A673 (cell line): ENCODE measurements at regions not wholly inside any gene's neighbourhood (a gene's known extent, or its start where the extent isn't known, plus 50 kb on each side); places are given as distances from the start of the nearest gene placed in this dataset.

Experiments
- BruUV-seq: library from RNA; stranded (reverse); fragments of 400-500 nt; replicated peaks from 2 replicates; lab custom pipeline; 2021; lab: Mats Ljungman, UMichigan
- CTCF ChIA-PET: fragments of 300-600 bp; sonication (Branson Sonifier 250); formaldehyde crosslinking; loops from one replicate; lab custom pipeline; 2022; ENCODE audit warnings: antibody characterized with exemption; lab: Charles Lee
- POLR2A ChIA-PET: fragments of 300-600 bp; sonication (Branson Sonifier 250); formaldehyde crosslinking; loops from one replicate; lab custom pipeline; 2022; ENCODE audit warnings: antibody characterized with exemption; ENCODE audit not compliant: low non-redundant PET; lab: Charles Lee
- DNase-seq: peaks from one replicate; pipeline ENCODE4 v3.0.0-alpha.2; 2015; ENCODE audit warnings: low spot score
- H3K27ac ChIP-seq: fragments of 200-600 bp; sonication (generic); 2 replicates; pipeline ENCODE4 v1.5.1; 2016; ENCODE audit warnings: mixed run types, low read depth, mild to moderate bottlenecking, mixed read lengths, antibody characterized with exemption, low read length; ENCODE audit not compliant: poor library complexity, severe bottlenecking
- H3K27me3 ChIP-seq: fragments of 200-600 bp; sonication (generic); replicated peaks from 2 replicates; pipeline ENCODE4 v1.6.1; 2017; ENCODE audit warnings: mixed run types, low read depth, mild to moderate bottlenecking, mixed read lengths, antibody characterized with exemption, low read length; ENCODE audit not compliant: insufficient read depth, poor library complexity
- H3K36me3 ChIP-seq: fragments of 200-600 bp; sonication (generic); 2 replicates; pipeline ENCODE4 v1.6.1; 2016; ENCODE audit warnings: mixed run types, mild to moderate bottlenecking, mixed read lengths, antibody characterized with exemption, low read length; ENCODE audit not compliant: insufficient read depth, poor library complexity, severe bottlenecking
- H3K4me1 ChIP-seq: fragments of 200-600 bp; sonication (generic); 2 replicates; pipeline ENCODE4 v1.6.1; 2017; ENCODE audit warnings: mixed run types, mild to moderate bottlenecking, mixed read lengths, antibody characterized with exemption, low read length; ENCODE audit not compliant: insufficient read depth, poor library complexity, severe bottlenecking
- H3K4me3 ChIP-seq: fragments of 200-600 bp; sonication (generic); 2 replicates; pipeline ENCODE4 v1.5.1; 2016; ENCODE audit warnings: low read depth, mixed run types, mild to moderate bottlenecking, mixed read lengths, low read length; ENCODE audit not compliant: poor library complexity, severe bottlenecking
- H3K9me3 ChIP-seq: fragments of 200-600 bp; sonication (generic); 2 replicates; pipeline ENCODE4 v1.6.1; 2016; ENCODE audit warnings: mixed run types, low read depth, mild to moderate bottlenecking, mixed read lengths, antibody characterized with exemption, low read length; ENCODE audit not compliant: poor library complexity, severe bottlenecking
- EZH2 ChIP-seq: fragments of 200-600 bp; sonication (generic); IDR thresholded peaks from 2 replicates; pipeline ENCODE4 v1.6.1; 2017; ENCODE audit warnings: borderline replicate concordance, low read depth, mild to moderate bottlenecking, mixed read lengths, antibody characterized with exemption, low read length; ENCODE audit not compliant: poor library complexity, severe bottlenecking
- intact Hi-C: fragments of 100-400 bp; cut with micrococcal nuclease; formaldehyde crosslinking; loops from one replicate; pipeline ENCODE4 v1.10.0; 2022; ENCODE audit not compliant: unreplicated experiment
- TF ChIP-seq, protein P1 (sequence below): fragments of 300-800, 200-600 bp; sonication (generic); conservative IDR thresholded peaks from 2 replicates; pipeline ENCODE4 v1.5.1; 2017; ENCODE audit warnings: low read depth, mild to moderate bottlenecking, antibody characterized with exemption, low read length, moderate library complexity, mixed read lengths

DNA sequence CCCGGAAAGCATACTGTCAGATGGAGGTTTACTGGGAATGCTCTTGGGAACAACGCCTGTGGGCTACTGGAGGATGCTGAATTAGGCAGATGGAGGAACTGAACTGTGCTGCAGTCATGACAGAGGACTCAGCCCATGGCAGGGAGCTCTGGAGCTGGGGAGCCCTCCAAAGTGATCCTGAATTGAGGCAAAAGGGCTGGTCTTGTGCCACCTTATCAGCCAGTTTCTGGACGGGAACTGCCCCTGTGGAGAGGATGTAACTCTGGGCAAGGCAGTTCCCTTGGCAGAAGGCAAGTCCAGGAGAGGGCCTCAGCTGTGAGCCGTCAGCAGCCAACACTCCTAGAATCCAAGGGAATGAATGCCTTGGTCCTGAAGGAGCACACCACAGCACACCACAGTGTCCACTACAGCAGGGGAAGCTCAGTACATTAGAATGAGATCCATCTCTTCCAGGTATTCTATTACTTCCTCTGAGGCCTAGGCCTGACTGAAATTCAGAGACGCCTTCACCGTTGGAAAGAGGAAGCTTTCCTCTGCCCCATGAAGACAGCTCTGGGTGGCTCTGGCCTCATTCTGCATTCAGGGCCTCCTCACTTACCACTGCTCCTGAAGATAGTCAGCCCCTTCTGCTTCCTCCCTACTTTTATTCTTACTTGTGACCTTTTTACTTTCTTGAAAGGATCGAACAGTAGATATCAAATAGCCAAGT, 139.6 kb upstream of the GPR26 start:
- POLR2A ChIA-PET, result interaction anchor here (0.7 kb wide), 1 partner anchor 1649 kb away, joined by 3 read pairs; no protein-coding TSS in a partner anchor
- CTCF ChIA-PET, result no interaction called here
- Histone ChIP-seq H3K27me3 (no peaks in the 10 kb centered on the region), H3K9me3 (no peaks in the 10 kb centered on the region), H3K36me3 (no peaks in the 10 kb centered on the region), H3K27ac (no peak overlapping the region), H3K4me3 (no peak overlapping the region), H3K4me1 (no peaks in the 10 kb centered on the region)
- no TSS peak for BruUV-seq
- TF ChIP-seq EZH2, result no peak
- TF ChIP-seq, protein P1, sequence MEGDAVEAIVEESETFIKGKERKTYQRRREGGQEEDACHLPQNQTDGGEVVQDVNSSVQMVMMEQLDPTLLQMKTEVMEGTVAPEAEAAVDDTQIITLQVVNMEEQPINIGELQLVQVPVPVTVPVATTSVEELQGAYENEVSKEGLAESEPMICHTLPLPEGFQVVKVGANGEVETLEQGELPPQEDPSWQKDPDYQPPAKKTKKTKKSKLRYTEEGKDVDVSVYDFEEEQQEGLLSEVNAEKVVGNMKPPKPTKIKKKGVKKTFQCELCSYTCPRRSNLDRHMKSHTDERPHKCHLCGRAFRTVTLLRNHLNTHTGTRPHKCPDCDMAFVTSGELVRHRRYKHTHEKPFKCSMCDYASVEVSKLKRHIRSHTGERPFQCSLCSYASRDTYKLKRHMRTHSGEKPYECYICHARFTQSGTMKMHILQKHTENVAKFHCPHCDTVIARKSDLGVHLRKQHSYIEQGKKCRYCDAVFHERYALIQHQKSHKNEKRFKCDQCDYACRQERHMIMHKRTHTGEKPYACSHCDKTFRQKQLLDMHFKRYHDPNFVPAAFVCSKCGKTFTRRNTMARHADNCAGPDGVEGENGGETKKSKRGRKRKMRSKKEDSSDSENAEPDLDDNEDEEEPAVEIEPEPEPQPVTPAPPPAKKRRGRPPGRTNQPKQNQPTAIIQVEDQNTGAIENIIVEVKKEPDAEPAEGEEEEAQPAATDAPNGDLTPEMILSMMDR, result no peak
- no peak for DNase-seq
- intact Hi-C loops, result no loop called here

DNA sequence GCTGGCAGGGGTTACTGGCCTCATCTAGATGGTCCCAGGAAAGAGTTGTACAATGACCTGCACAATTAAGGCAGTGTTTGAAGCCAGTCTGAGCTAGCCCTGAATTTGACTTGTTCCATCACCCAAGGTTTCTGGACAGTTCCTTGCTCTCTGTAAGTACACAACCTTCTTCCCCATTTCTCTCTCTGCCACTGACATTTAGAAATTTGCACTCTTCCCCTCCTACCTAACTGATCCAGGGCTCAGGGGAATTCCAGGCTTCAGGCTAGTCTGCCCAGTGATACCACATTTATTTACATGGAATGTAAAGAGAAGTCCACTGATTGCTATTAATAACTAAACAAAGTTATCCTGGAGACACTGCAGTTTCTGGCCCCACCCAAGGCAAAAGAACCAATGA, 139.0 kb upstream of the GPR26 start:
- ChIA-PET CTCF (no interaction called here), POLR2A (interaction anchor here (0.7 kb wide), 1 partner anchor 1650 kb away, joined by 3 read pairs; no protein-coding TSS in a partner anchor)
- no peak overlapping the region for H3K4me3 ChIP-seq
- no peaks in the 10 kb centered on the region for H3K4me1 ChIP-seq
- TF ChIP-seq, protein P1, result no peak
- no peak for TF ChIP-seq EZH2
- no peaks in the 10 kb centered on the region for H3K9me3 ChIP-seq
- H3K27ac ChIP-seq, result no peak overlapping the region
- intact Hi-C loops, result no loop called here
- H3K27me3 ChIP-seq, result peaks cover 4% of the 10 kb centered on the region
- BruUV-seq, result no TSS peak
- H3K36me3 ChIP-seq, result no peaks in the 10 kb centered on the region
- DNase-seq, result no peak

DNA sequence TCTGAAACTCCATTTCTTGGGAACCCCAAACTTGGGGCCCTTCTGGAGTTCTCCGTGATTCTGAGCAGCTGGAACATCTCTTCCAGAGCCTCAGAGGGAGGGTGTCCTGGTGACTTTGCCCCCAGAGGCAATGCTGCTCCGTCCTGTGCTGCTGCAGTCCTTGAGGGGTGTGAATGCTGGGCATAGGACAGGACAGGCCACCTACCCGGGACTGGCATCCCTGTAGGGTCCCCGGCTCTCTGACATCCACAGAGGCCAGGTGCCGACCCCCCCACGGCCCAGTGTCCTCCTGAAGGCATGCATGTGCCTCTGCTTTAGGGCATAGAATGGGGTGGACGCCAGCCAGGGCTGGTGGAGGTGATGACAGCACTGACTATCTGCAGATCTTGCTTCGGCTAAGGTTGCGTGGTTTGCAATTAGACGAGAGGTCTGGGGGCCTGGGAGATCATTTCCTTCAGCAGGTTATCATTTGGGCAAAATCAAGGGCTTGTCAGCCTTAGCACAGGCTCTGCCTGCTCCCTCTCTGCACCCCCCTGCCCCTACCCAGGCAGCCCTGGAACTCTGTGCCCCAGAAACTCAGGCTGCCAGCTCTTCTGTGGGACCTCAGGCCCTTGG, 136.9 kb upstream of the GPR26 start:
- BruUV-seq, result no TSS peak
- CTCF ChIA-PET, result no interaction called here
- POLR2A ChIA-PET, result no interaction called here
- no peaks in the 10 kb centered on the region for H3K36me3 ChIP-seq
- intact Hi-C loops, result no loop called here
- no peak overlapping the region for H3K4me3 ChIP-seq
- no peaks in the 10 kb centered on the region for H3K4me1 ChIP-seq
- peaks cover 19% of the 10 kb centered on the region for H3K27me3 ChIP-seq
- H3K27ac ChIP-seq, result no peak overlapping the region
- TF ChIP-seq, protein P1, result no peak
- TF ChIP-seq EZH2, result no peak
- H3K9me3 ChIP-seq, result no peaks in the 10 kb centered on the region
- DNase-seq, result no peak
